MCF 10A (cell line): ENCODE measurements at regions not wholly inside any gene's neighbourhood (a gene's known extent, or its start where the extent isn't known, plus 50 kb on each side); places are given as distances from the start of the nearest gene placed in this dataset.

Experiments used
- BruUV-seq: library from RNA; stranded (reverse); fragments of 400-500 nt; replicated peaks from 2 replicates; lab custom pipeline; 2021; lab: Mats Ljungman, UMichigan
- CTCF ChIA-PET: fragments of 300-600 bp; sonication (Branson Sonifier 250); formaldehyde crosslinking; extraction: SDS; loops from one replicate; lab custom pipeline; 2021; ENCODE audit warnings: antibody characterized with exemption, inconsistent platforms; lab: Yijun Ruan, JAX
- POLR2A ChIA-PET: fragments of 300-600, 350-650 bp; sonication (Branson Sonifier 250); formaldehyde crosslinking; extraction: SDS; loops from one replicate; lab custom pipeline; 2020; ENCODE audit warnings: antibody characterized with exemption, inconsistent platforms; lab: Yijun Ruan, JAX
- DNase-seq: peaks from one replicate; pipeline ENCODE4 v3.0.0-alpha.2; 2018; ENCODE audit not compliant: unreplicated experiment
- H3K27ac Mint-ChIP-seq: one replicate; pipeline ENCODE4 v1.8.0; 2022; ENCODE audit warnings: mild to moderate bottlenecking, low read depth, mixed read lengths; ENCODE audit not compliant: unreplicated experiment
- H3K27me3 Mint-ChIP-seq: one replicate; pipeline ENCODE4 v1.8.0; 2022; ENCODE audit warnings: mixed read lengths; ENCODE audit not compliant: insufficient read depth, unreplicated experiment
- H3K36me3 Mint-ChIP-seq: one replicate; pipeline ENCODE4 v1.8.0; 2022; ENCODE audit warnings: mild to moderate bottlenecking, moderate library complexity, mixed read lengths; ENCODE audit not compliant: insufficient read depth, unreplicated experiment
- H3K4me1 Mint-ChIP-seq: one replicate; pipeline ENCODE4 v1.8.0; 2022; ENCODE audit warnings: mixed read lengths; ENCODE audit not compliant: insufficient read depth, unreplicated experiment
- H3K4me3 Mint-ChIP-seq: one replicate; pipeline ENCODE4 v1.8.0; 2022; ENCODE audit warnings: mild to moderate bottlenecking, moderate library complexity, mixed read lengths; ENCODE audit not compliant: unreplicated experiment
- H3K9me3 Mint-ChIP-seq: one replicate; pipeline ENCODE4 v1.8.0; 2022; ENCODE audit warnings: mixed read lengths; ENCODE audit not compliant: unreplicated experiment
- intact Hi-C: fragments of 100-400 bp; cut with micrococcal nuclease; formaldehyde crosslinking; loops from 2 replicates; pipeline ENCODE4 v1.14.1; 2022
- TF ChIP-seq, protein P1 (sequence below): fragments of 200-600 bp; IDR thresholded peaks from one replicate; pipeline ENCODE4 v1.8.0; 2022; ENCODE audit warnings: antibody characterized with exemption, mild to moderate bottlenecking; ENCODE audit not compliant: unreplicated experiment

DNA sequence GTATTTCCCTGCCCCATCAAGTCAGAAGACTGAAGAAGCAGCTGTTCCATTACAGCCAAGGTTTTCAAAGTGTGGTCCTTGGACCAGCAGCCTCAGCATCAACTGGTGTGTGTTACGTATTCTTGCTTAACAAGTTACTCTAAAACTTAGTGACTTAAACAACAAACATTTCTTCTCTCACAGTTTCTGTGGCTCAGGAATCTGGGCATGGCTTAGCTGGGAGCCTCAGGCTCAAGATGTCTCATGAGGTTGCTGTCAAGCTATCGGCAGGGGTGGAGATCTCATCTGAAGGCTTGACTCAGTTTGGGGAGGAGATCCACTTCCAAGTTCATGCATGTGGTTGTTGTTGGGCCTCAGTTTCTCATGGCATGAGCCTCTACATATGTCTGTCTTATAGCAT lies 174.5 kb downstream of the KTN1 start:
- Mint-ChIP-seq H3K27ac (no peak overlapping the region), H3K36me3 (no peaks in the 10 kb centered on the region), H3K9me3 (no peaks in the 10 kb centered on the region), H3K27me3 (no peaks in the 10 kb centered on the region), H3K4me1 (peaks cover 20% of the 10 kb centered on the region), H3K4me3 (no peak overlapping the region)
- DNase-seq: no peak
- intact Hi-C loops: no loop called here
- BruUV-seq: no TSS peak
- POLR2A ChIA-PET: interaction anchor here (0.7 to 4.1 kb wide), 3 partner anchors 26 to 246 kb away, joined by 3 to 15 read pairs (median 3); no protein-coding TSS in a partner anchor
- CTCF ChIA-PET: interaction anchor here (0.6 to 2.0 kb wide), 6 partner anchors 15 to 1540 kb away, joined by 3 to 6 read pairs (median 4); no protein-coding TSS in a partner anchor
- TF ChIP-seq, protein P1, sequence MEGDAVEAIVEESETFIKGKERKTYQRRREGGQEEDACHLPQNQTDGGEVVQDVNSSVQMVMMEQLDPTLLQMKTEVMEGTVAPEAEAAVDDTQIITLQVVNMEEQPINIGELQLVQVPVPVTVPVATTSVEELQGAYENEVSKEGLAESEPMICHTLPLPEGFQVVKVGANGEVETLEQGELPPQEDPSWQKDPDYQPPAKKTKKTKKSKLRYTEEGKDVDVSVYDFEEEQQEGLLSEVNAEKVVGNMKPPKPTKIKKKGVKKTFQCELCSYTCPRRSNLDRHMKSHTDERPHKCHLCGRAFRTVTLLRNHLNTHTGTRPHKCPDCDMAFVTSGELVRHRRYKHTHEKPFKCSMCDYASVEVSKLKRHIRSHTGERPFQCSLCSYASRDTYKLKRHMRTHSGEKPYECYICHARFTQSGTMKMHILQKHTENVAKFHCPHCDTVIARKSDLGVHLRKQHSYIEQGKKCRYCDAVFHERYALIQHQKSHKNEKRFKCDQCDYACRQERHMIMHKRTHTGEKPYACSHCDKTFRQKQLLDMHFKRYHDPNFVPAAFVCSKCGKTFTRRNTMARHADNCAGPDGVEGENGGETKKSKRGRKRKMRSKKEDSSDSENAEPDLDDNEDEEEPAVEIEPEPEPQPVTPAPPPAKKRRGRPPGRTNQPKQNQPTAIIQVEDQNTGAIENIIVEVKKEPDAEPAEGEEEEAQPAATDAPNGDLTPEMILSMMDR: no peak

GRCh38 chr14:55754871-55755270 lies 174.9 kb downstream of the KTN1 start:
- Mint-ChIP-seq H3K27ac (no peak overlapping the region), H3K36me3 (no peaks in the 10 kb centered on the region), H3K9me3 (no peaks in the 10 kb centered on the region), H3K4me3 (no peak overlapping the region), H3K4me1 (peaks cover 16% of the 10 kb centered on the region), H3K27me3 (no peaks in the 10 kb centered on the region)
- intact Hi-C loops: no loop called here
- ChIA-PET CTCF (interaction anchor here (0.6 to 2.0 kb wide), 6 partner anchors 15 to 1539 kb away, joined by 3 to 6 read pairs (median 4); no protein-coding TSS in a partner anchor), POLR2A (interaction anchor here (0.7 to 4.1 kb wide), 3 partner anchors 25 to 245 kb away, joined by 3 to 15 read pairs (median 3); no protein-coding TSS in a partner anchor)
- no peak for DNase-seq
- BruUV-seq: no TSS peak
- TF ChIP-seq, protein P1: no peak

DNA sequence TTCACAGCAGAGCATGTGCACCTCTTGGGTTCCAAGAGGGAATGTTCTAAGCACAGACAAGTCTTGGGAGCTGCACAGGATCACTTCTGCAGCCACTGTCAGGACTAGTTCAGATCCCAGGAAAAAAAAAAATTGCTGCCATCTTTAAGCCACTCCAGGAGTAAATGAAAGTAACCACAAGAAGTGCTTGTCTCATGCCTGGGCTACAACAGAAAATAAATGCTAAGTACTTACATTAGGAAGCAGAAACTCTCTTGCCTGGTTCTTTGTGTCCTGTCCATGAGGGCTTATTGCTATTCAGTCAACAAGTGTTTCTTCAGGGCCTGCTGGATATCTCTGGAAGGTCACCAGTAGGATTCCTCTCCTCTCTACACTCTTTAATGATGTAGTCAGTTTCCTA lies 176.1 kb downstream of the KTN1 start:
- Mint-ChIP-seq H3K27ac (no peak overlapping the region), H3K36me3 (no peaks in the 10 kb centered on the region), H3K4me3 (no peak overlapping the region), H3K4me1 (peaks cover 11% of the 10 kb centered on the region), H3K9me3 (no peaks in the 10 kb centered on the region), H3K27me3 (no peaks in the 10 kb centered on the region)
- TF ChIP-seq, protein P1: no peak
- intact Hi-C loops: no loop called here
- BruUV-seq: no TSS peak
- CTCF ChIA-PET: interaction anchor here (0.5 to 1.1 kb wide), 5 partner anchors 9 to 789 kb away, joined by 3 to 4 read pairs (median 3); no protein-coding TSS in a partner anchor
- POLR2A ChIA-PET: interaction anchor here (4.1 kb wide), 1 partner anchor 24 kb away, joined by 15 read pairs; no protein-coding TSS in a partner anchor
- DNase-seq: no peak

GRCh38 chr14:55756557-55756956 lies 176.6 kb downstream of the KTN1 start:
- DNase-seq: no peak
- TF ChIP-seq, protein P1: no peak
- POLR2A ChIA-PET: no interaction called here
- CTCF ChIA-PET: interaction anchor here (0.5 to 0.6 kb wide), 3 partner anchors 136 to 788 kb away, joined by 3 to 4 read pairs (median 3); no protein-coding TSS in a partner anchor
- no peaks in the 10 kb centered on the region for H3K27me3 Mint-ChIP-seq
- peaks cover 11% of the 10 kb centered on the region for H3K4me1 Mint-ChIP-seq
- H3K36me3 Mint-ChIP-seq: no peaks in the 10 kb centered on the region
- no peak overlapping the region for H3K27ac Mint-ChIP-seq
- no peak overlapping the region for H3K4me3 Mint-ChIP-seq
- intact Hi-C loops: no loop called here
- no peaks in the 10 kb centered on the region for H3K9me3 Mint-ChIP-seq
- no TSS peak for BruUV-seq
